RWPE1 (cell line): ENCODE measurements at regions not wholly inside any gene's neighbourhood (a gene's known extent, or its start where the extent isn't known, plus 50 kb on each side); places are given as distances from the start of the nearest gene placed in this dataset.
A peak's percentile ranks its signal among the peaks of the same experiment; 100 is the strongest.

Experiments used
- CTCF ChIA-PET: fragments of 350-600 bp; sonication (Branson Sonifier 250); formaldehyde crosslinking; extraction: SDS; loops from one replicate; lab custom pipeline; 2021; lab: Yijun Ruan, JAX
- POLR2A ChIA-PET: fragments of 400-600 bp; formaldehyde crosslinking; extraction: SDS; loops from one replicate; lab custom pipeline; 2020; ENCODE audit warnings: antibody characterized with exemption; ENCODE audit not compliant: low non-redundant PET; lab: Yijun Ruan, JAX
- DNase-seq: peaks from one replicate; pipeline ENCODE4 v3.0.0; 2012; ENCODE audit warnings: low spot score
- H3K27ac ChIP-seq: fragments of 450-650 bp; 2 replicates; pipeline ENCODE4 v1.5.1; 2017
- TF ChIP-seq, protein P1 (sequence below): fragments of 450-650 bp; conservative IDR thresholded peaks from 2 replicates; pipeline ENCODE4 v1.5.1; 2017; ENCODE audit warnings: low read depth, mild to moderate bottlenecking

DNA sequence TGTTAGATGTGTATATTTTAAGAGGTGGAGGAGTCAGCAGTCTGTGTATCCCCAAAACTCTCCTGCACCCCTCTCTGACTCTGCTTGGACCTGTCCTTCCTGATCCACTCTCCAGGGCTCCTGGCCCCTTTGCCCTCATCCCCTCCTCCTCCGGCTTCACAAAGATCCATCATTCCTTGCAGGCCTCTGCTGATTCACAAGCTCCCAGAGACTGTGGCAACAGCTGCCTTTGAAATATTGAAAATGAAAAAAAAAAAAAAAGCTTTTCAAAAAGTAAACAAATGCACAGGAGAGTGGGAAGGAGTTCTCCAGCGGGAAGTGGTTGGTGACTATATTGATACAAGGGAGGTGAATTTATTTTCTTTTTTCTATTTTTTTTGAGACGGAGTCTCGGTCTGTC lies 330.2 kb upstream of the SULF2 start:
- no peak for DNase-seq
- ChIA-PET POLR2A (no interaction called here), CTCF (interaction anchor here (1.3 kb wide), 1 partner anchor 8 kb away, joined by 3 read pairs; no protein-coding TSS in a partner anchor)
- TF ChIP-seq, protein P1, sequence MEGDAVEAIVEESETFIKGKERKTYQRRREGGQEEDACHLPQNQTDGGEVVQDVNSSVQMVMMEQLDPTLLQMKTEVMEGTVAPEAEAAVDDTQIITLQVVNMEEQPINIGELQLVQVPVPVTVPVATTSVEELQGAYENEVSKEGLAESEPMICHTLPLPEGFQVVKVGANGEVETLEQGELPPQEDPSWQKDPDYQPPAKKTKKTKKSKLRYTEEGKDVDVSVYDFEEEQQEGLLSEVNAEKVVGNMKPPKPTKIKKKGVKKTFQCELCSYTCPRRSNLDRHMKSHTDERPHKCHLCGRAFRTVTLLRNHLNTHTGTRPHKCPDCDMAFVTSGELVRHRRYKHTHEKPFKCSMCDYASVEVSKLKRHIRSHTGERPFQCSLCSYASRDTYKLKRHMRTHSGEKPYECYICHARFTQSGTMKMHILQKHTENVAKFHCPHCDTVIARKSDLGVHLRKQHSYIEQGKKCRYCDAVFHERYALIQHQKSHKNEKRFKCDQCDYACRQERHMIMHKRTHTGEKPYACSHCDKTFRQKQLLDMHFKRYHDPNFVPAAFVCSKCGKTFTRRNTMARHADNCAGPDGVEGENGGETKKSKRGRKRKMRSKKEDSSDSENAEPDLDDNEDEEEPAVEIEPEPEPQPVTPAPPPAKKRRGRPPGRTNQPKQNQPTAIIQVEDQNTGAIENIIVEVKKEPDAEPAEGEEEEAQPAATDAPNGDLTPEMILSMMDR = no peak
- no peak overlapping the region for H3K27ac ChIP-seq

DNA sequence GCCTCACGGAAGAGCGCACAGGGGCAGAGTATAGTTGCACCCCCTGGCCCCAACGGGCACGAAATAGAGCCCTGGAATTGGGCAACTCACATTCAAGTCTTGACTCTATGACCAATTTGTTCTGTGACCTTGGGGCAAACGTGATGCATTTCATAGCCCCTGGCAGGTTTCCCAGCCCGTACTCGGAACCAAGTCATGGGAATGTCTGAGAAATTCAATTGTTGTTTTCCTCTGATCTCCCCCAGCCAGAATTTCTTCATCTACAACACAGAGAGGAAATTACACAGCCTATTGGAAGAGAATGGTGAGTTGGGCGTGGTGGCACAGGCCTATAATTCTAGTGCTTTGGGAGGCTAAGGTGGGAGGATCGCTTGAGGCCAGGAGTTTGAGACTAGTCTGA lies 322.3 kb upstream of the SULF2 start:
- DNase-seq = peak; percentile 63
- ChIA-PET CTCF (no interaction called here), POLR2A (no interaction called here)
- TF ChIP-seq, protein P1 = no peak
- peak overlapping the region; percentile 52 for H3K27ac ChIP-seq

DNA sequence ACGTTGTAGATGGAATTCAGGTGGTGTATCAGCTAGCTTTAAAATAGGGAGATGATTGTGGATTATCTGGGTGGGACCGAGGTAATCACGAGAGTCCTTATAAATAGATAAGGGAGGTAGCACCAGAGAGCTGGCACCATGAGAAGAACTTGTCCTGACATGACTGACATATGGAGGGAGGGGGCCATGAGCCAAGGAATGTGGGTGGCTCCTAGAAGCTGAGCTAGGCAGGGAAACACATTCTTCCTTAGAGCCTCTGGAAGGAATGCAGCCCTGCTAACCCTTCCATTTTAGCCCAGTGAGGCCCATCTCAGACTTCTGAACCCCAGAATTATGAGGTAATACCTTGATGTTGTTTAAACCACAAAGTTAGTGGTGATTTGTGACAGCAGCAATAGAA lies 321.1 kb upstream of the SULF2 start:
- ChIA-PET CTCF (interaction anchor here (0.7 to 1.1 kb wide), 2 partner anchors 13 to 17 kb away, joined by 3 read pairs; no protein-coding TSS in a partner anchor), POLR2A (no interaction called here)
- DNase-seq = peak; percentile 48
- H3K27ac ChIP-seq = peak overlapping the region; percentile 52; the same call in 1 of the 2 replicates
- TF ChIP-seq, protein P1 = no peak

DNA sequence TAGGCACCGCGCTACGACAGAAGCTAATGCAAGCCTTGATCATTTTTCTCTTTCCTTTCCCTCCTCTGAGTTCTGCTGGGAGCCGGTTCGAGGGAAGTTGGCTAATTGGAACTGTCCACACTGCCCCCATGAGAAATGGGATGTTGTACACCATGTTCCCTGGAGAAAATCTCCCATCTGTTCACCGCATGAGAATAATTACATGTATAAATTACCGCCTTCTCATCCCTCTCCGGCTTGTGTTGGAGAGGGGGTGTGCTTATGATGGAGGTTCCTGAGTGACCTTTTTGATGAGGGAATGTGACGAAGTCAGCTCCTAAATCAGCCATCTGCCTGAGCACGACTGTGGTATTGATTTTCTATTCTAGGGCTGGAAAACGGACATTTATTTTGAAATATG lies 320.2 kb upstream of the SULF2 start:
- DNase-seq = no peak
- ChIA-PET POLR2A (no interaction called here), CTCF (interaction anchor here (1.1 kb wide), 1 partner anchor 13 kb away, joined by 3 read pairs; no protein-coding TSS in a partner anchor)
- TF ChIP-seq, protein P1 = no peak
- H3K27ac ChIP-seq = no peak overlapping the region

DNA sequence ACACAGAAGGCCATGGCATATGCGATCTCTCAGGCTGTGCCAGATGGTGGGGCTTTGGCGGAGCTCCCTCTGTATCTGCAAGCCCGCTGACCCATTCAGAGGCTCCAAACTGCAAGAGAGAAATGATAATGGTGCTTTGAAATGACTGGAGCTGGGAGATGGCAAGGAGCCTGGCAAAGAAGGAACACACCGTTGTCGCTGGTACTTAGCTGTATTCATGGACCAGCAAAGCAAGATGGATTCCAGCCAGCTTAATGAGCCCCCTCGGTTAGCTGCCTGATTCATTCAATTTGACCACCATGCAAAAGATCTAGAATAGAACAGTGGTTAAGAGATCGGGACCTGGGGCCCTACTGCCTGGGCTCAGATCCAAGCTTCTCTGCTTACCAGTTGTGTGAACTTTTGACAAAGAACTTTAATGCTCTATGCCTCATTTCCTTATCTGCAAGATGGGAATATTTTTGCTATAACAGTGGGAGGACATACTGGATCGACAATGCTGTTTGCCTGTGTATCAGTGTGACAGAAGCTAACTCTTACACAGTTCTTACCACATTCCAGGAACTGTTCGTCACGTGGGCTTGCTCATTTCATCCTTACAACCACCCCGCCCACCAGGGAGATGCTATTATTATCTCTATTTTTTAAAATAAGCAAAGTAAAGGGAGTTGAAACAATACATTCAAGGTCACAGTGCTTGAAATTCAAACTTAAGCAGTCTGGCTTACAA lies 317.8 kb upstream of the SULF2 start:
- DNase-seq = no peak
- TF ChIP-seq, protein P1 = no peak
- POLR2A ChIA-PET = no interaction called here
- no peak overlapping the region for H3K27ac ChIP-seq
- CTCF ChIA-PET = no interaction called here

DNA sequence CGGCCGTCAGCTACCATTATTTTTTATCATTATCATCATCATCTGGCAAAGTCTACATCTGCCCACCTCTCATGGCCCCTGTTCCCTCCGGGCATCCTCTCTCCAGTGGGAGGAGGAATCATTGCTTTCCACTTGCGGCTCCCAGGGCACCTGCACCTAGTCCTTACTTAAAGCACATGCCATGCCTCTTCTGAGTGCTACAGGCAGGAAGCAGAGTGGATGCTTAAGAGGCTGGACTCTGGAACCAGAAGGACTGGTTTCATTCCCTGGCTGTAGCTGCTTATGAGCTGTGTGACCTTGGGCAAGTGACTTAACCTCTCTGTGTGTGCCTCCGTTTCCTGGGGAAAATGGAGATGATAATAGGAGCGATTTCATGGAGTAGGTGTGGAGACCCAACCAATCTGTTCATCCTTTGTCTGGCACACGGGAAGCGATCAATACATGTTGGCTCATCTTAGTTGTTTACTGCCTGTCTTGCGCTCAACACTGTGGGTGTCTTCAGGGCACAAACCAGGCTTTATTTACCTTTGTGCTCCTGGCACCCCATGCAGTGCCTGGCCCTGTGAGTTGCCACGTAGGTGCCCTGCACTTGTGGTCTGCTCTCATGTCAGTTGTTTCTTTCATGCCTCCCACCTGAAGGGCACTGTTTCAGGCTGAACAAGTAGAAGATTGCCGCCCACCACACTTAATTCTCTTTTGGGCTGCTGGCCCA lies 317.0 kb upstream of the SULF2 start:
- TF ChIP-seq, protein P1 = no peak
- ChIA-PET CTCF (no interaction called here), POLR2A (no interaction called here)
- no peak overlapping the region for H3K27ac ChIP-seq
- DNase-seq = no peak
